ENCODE measurements at regions not wholly inside any gene's neighbourhood (a gene's known extent, or its start where the extent isn't known, plus 50 kb on each side); places are given as distances from the start of the nearest gene placed in this dataset.

- H3K4me3 ChIP-seq (ENCODE audit: low read depth in 2 of 2, low read length in 2 of 2) = no peak overlapping the region
- H3K4me1 ChIP-seq (ENCODE audit: control insufficient read depth, insufficient read depth, low read length) = no peaks in the 10 kb centered on the region
- in situ Hi-C loops (cut with HindIII; ENCODE audit: low pct_unique_long_range_greater_than_20kb, low sequenced_read_pairs) = no loop called here
- no peaks in the 10 kb centered on the region for H3K9me3 ChIP-seq (ENCODE audit: control insufficient read depth, insufficient read depth, low read depth, low read length)
- H3K36me3 ChIP-seq (ENCODE audit: control insufficient read depth, insufficient read depth, low read length) = no peaks in the 10 kb centered on the region
- H3K27ac ChIP-seq (ENCODE audit: low read length) = no peak overlapping the region
- no TSS peak for BruUV-seq (replicated peaks)
- TF ChIP-seq REST (IDR thresholded peaks at IDR 0.05; ENCODE audit: insufficient read depth in 1 of 2, low read depth in 2 of 2, low read length in 1 of 2) (no peak), POLR2AphosphoS5 (IDR thresholded peaks at IDR 0.05; ENCODE audit: low read depth, low read length) (no peak), CTCF (IDR thresholded peaks at IDR 0.05) (no peak), SIN3A (IDR thresholded peaks at IDR 0.05; ENCODE audit: borderline replicate concordance, insufficient read depth, low read depth, low read length) (no peak), TCF7L2 (IDR thresholded peaks at IDR 0.05; ENCODE audit: low read depth, low read length) (no peak)
- CTCF ChIA-PET = no interaction called here
- ATAC-seq = no peak
- H3K27me3 ChIP-seq (ENCODE audit: control insufficient read depth, insufficient read depth, low read length) = no peaks in the 10 kb centered on the region
- no peak for DNase-seq (ENCODE audit: low read depth, low spot score)
- POLR2A ChIA-PET = no interaction called here
- intact Hi-C loops (cut with micrococcal nuclease; ENCODE audit: unreplicated experiment) = no loop called here
Measured at GRCh38 chr5:176738637-176739250, 71.6 kb upstream of the UNC5A start.

GRCh38 chr5:176739461-176740051, 70.8 kb upstream of the UNC5A start:
- no peak for TF ChIP-seq POLR2AphosphoS5 (IDR thresholded peaks at IDR 0.05; ENCODE audit: low read depth, low read length)
- Histone ChIP-seq H3K27me3 (ENCODE audit: control insufficient read depth, insufficient read depth, low read length) (no peaks in the 10 kb centered on the region), H3K27ac (ENCODE audit: low read length) (no peak overlapping the region), H3K4me1 (ENCODE audit: control insufficient read depth, insufficient read depth, low read length) (no peaks in the 10 kb centered on the region), H3K4me3 (ENCODE audit: low read depth in 2 of 2, low read length in 2 of 2) (no peak overlapping the region), H3K9me3 (ENCODE audit: control insufficient read depth, insufficient read depth, low read depth, low read length) (no peaks in the 10 kb centered on the region), H3K36me3 (ENCODE audit: control insufficient read depth, insufficient read depth, low read length) (no peaks in the 10 kb centered on the region)
- CTCF ChIA-PET = no interaction called here
- BruUV-seq (replicated peaks) = no TSS peak
- DNase-seq (ENCODE audit: low read depth, low spot score) = no peak
- ATAC-seq = no peak
- intact Hi-C loops (cut with micrococcal nuclease; ENCODE audit: unreplicated experiment) = no loop called here
- POLR2A ChIA-PET = no interaction called here
- in situ Hi-C loops (cut with HindIII; ENCODE audit: low pct_unique_long_range_greater_than_20kb, low sequenced_read_pairs) = no loop called here

- H3K4me1 ChIP-seq (ENCODE audit: control insufficient read depth, insufficient read depth, low read length) = no peaks in the 10 kb centered on the region
- DNase-seq (ENCODE audit: low read depth, low spot score) = no peak
- no peaks in the 10 kb centered on the region for H3K9me3 ChIP-seq (ENCODE audit: control insufficient read depth, insufficient read depth, low read depth, low read length)
- intact Hi-C loops (cut with micrococcal nuclease; ENCODE audit: unreplicated experiment) (no loop called here), in situ Hi-C loops (cut with HindIII; ENCODE audit: low pct_unique_long_range_greater_than_20kb, low sequenced_read_pairs) (no loop called here)
- no peak overlapping the region for H3K27ac ChIP-seq (ENCODE audit: low read length)
- no TSS peak for BruUV-seq (replicated peaks)
- ChIA-PET CTCF (no interaction called here), POLR2A (no interaction called here)
- TF ChIP-seq REST (IDR thresholded peaks at IDR 0.05; ENCODE audit: insufficient read depth in 1 of 2, low read depth in 2 of 2, low read length in 1 of 2) (no peak), POLR2AphosphoS5 (IDR thresholded peaks at IDR 0.05; ENCODE audit: low read depth, low read length) (no peak), CTCF (IDR thresholded peaks at IDR 0.05) (no peak), TCF7L2 (IDR thresholded peaks at IDR 0.05; ENCODE audit: low read depth, low read length) (no peak), SIN3A (IDR thresholded peaks at IDR 0.05; ENCODE audit: borderline replicate concordance, insufficient read depth, low read depth, low read length) (no peak)
- no peaks in the 10 kb centered on the region for H3K27me3 ChIP-seq (ENCODE audit: control insufficient read depth, insufficient read depth, low read length)
- H3K36me3 ChIP-seq (ENCODE audit: control insufficient read depth, insufficient read depth, low read length) = no peaks in the 10 kb centered on the region
- ATAC-seq = no peak
- H3K4me3 ChIP-seq (ENCODE audit: low read depth in 2 of 2, low read length in 2 of 2) = no peak overlapping the region
Measured at GRCh38 chr5:176740131-176740701, 70.1 kb upstream of the UNC5A start.
